ENCODE measurements at regions not wholly inside any gene's neighbourhood (a gene's known extent, or its start where the extent isn't known, plus 50 kb on each side); places are given as distances from the start of the nearest gene placed in this dataset.
A peak's percentile ranks its signal among the peaks of the same experiment; 100 is the strongest.

DNA sequence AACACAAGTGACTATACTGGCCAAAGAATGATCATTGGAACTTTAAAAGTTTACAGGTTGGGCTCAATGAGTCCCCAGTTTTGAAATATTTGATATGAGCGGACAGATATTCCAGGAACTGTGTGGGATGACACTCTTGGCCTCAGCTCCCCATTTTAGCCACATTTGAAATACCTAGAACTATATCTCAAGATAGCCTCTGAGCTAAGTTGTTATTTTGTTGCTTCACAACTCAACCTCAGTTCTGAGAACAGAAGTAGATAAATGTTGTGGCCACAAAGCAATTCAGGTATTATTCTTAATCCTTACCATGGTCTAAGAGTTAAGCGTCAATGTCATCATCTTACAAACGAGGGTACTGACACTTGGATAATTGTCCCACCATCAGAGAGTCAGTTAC, 172.2 kb upstream of the SETBP1 start:
- no peak for DNase-seq (ENCODE audit: low read depth, low spot score)
- in situ Hi-C loops (cut with HindIII; ENCODE audit: low pct_unique_long_range_greater_than_20kb, low sequenced_read_pairs), result no loop called here

GRCh38 chr18:44509048-44509447, 171.6 kb upstream of the SETBP1 start:
- in situ Hi-C loops (cut with HindIII; ENCODE audit: low pct_unique_long_range_greater_than_20kb, low sequenced_read_pairs), result no loop called here
- no peak for DNase-seq (ENCODE audit: low read depth, low spot score)

GRCh38 chr18:44510390-44510789, 170.3 kb upstream of the SETBP1 start:
- no peak for DNase-seq (ENCODE audit: low read depth, low spot score)
- in situ Hi-C loops (cut with HindIII; ENCODE audit: low pct_unique_long_range_greater_than_20kb, low sequenced_read_pairs), result no loop called here

DNA sequence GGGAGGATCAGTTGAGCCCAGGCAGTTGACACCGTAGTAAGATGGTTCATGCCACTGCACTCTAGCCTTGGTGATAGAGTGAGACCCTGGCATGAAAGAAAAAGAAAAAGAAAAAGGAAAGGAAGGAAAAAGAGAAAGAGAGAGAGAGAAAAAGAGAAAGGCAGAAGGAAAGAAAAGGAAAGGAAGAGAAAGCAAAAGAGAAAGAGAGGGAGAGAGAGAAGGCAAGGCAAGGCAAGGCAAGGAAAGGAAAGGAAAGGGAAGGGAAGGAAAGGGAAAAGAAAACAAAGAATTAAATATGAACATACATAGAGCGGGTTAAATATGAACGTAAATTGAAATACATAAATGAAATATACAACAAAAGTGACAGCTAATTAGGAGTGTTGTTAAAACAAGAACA, 167.5 kb upstream of the SETBP1 start:
- DNase-seq (ENCODE audit: low read depth, low spot score), result no peak
- in situ Hi-C loops (cut with HindIII; ENCODE audit: low pct_unique_long_range_greater_than_20kb, low sequenced_read_pairs), result no loop called here

DNA sequence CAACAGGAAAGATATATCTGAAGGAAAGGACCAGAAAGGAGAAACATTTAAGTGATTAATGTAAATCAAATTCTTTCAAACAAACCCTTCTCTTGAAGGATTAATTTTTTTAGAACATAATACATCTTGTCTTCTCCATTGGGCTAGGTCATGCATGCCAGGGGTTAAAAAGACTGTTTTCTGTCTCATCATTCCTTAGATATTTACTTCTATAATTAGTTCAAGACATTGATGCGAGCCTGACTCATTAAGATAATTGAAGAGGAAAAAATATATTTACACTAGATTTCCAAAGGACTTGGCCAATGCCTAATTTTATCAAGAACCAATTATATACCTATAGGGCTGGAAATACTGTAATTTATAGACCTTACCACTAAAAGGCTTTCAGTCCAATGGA, 166.6 kb upstream of the SETBP1 start:
- in situ Hi-C loops (cut with HindIII; ENCODE audit: low pct_unique_long_range_greater_than_20kb, low sequenced_read_pairs), result no loop called here
- DNase-seq (ENCODE audit: low read depth, low spot score), result no peak

DNA sequence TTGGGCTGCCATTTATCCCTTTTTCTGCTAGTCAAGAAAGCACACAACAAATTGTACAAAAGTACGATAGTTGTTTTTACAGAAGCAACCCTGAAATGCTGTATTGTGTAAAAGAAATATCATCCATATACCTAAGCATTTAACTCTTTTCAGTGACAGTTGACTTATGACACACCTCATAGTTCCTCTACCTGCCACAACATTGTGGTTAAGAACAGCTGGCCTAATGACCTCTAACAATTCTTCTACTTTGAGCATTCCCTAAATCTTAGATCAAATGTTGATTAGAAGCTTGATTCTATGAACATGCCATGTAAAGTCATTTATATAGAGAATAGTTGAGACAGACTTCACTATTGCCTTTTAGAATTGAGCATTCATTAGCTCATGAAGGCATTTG, 165.9 kb upstream of the SETBP1 start:
- DNase-seq (ENCODE audit: low read depth, low spot score), result no peak
- in situ Hi-C loops (cut with HindIII; ENCODE audit: low pct_unique_long_range_greater_than_20kb, low sequenced_read_pairs), result no loop called here

DNA sequence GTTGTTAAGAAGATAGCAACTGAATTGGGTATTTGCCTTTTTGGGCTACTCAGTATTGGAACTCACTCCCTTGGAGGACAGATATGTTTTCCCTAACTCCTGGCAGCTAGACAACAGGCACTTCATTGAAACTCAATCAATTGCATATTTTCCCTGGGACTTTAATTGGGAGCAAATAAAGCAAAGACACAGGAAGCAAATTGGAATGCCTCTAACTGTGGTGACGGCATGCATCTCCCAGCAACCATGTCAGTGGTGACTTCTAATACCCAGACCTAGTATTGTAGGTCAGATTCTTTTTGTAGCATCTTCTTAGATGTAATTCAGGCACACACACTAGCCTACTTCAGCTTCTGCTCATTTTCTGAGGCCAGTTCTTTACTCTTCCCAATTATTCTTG, 164.2 kb upstream of the SETBP1 start:
- in situ Hi-C loops (cut with HindIII; ENCODE audit: low pct_unique_long_range_greater_than_20kb, low sequenced_read_pairs), result no loop called here

DNA sequence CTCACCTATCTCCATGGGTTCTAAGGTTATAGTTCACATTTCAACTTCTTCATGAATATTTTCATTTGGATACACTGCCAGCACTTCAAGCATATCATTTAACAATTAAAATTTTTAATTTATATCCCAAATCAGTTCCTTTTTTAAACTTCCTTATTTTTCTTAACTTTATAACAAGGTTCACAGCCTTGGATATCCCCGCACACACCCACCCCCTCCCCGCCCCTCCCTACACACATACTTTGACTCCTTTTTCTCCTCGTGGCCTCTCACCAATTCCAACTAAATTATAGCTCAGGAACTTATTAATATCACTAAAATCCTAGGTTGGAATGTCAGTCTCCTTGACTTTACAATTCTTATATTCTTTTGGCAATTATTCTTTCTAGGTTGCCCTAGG, 163.6 kb upstream of the SETBP1 start:
- in situ Hi-C loops (cut with HindIII; ENCODE audit: low pct_unique_long_range_greater_than_20kb, low sequenced_read_pairs), result no loop called here

More for the DNA sequence above, 164.2 kb upstream of the SETBP1 start:
- DNase-seq (ENCODE audit: low read depth, low spot score), result no peak

DNA sequence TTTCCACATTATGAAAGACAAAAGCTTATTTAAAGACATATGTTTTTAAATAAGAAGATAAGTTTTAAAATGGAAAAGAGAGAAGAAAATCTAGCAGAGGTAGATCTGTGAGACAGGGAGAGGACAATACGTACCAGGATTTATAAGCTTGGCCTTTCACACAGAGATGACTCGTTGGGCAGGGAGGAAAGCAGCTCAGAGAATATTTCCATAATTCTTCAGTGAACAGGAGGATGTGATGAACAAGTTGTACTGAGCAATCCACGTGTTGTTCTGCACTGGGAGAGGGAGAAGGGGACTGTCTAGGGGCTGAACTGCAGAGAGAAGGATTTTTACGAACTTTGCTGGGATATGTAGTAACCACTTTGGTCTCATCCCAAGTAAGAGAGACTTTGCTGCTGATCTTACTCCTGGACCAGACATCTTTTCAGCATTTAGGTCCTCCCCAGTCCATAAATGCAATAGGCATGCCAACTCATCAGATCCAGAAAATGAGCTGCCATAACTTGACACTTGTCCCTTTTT, 162.5 kb upstream of the SETBP1 start:
- in situ Hi-C loops (cut with HindIII; ENCODE audit: low pct_unique_long_range_greater_than_20kb, low sequenced_read_pairs), result no loop called here
- no peak for DNase-seq (ENCODE audit: low read depth, low spot score)

More for the DNA sequence above, 163.6 kb upstream of the SETBP1 start:
- DNase-seq (ENCODE audit: low read depth, low spot score), result no peak

DNA sequence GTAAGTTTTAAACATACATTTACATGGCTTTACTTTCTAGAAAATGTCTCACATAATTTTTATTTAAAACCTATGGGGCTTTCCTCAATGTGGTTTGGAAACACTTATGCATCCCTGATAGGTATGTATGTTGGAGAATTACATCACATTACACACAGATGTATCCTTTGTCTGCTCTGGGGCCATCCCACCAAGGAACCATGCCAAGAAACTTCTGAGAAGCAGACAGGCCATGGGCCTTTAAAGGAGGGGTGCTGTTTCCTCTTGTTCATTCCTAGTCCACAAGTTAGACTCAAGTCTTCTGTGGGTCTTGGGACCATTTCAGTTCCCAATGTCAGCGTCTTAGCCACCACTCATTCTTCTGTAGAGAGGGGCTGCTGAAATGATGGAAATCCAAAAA, 162.0 kb upstream of the SETBP1 start:
- DNase-seq (ENCODE audit: low read depth, low spot score), result no peak
- in situ Hi-C loops (cut with HindIII; ENCODE audit: low pct_unique_long_range_greater_than_20kb, low sequenced_read_pairs), result no loop called here

DNA sequence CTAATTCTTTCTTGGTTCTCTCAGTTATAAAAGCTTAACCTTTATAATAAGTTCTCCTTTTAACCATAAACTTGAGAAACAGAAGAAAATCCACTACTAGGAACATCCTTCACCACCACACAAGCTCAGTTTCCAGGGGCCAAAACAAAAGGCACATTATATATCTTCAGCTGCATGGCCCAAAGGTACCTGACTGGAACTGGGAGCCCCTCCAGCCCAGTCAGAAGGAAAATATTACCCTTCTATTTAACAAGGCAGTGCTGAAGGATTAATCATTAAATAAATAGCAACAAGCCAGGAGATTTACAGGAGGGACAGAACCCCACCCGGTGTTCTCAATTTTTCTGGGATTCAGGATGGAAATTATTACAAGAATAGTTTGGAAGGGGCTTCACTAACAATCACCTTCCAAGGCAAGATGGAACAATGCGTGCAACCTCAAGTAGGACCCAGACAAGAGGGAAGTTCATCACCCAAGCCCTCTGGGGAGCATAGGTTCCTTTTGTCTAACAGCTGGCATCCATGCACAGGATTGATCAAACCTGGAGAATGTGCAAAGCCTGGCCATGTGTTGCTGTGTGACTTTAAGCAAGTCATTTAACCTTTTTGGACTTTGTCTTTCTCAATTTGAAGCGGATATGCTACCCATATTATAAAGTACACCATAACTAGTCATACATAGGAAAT, 159.6 kb upstream of the SETBP1 start:
- in situ Hi-C loops (cut with HindIII; ENCODE audit: low pct_unique_long_range_greater_than_20kb, low sequenced_read_pairs), result no loop called here
- no peak for DNase-seq (ENCODE audit: low read depth, low spot score)

- DNase-seq (ENCODE audit: low read depth, low spot score), result no peak
- in situ Hi-C loops (cut with HindIII; ENCODE audit: low pct_unique_long_range_greater_than_20kb, low sequenced_read_pairs), result no loop called here
Observed at GRCh38 chr18:44521668-44522022, 159.0 kb upstream of the SETBP1 start.

- in situ Hi-C loops (cut with HindIII; ENCODE audit: low pct_unique_long_range_greater_than_20kb, low sequenced_read_pairs), result no loop called here
- no peak for DNase-seq (ENCODE audit: low read depth, low spot score)
Observed at GRCh38 chr18:44526705-44527415, 153.8 kb upstream of the SETBP1 start.

GRCh38 chr18:44533071-44533470, 147.6 kb upstream of the SETBP1 start:
- in situ Hi-C loops (cut with HindIII; ENCODE audit: low pct_unique_long_range_greater_than_20kb, low sequenced_read_pairs), result no loop called here
- DNase-seq (ENCODE audit: low read depth, low spot score), result no peak

DNA sequence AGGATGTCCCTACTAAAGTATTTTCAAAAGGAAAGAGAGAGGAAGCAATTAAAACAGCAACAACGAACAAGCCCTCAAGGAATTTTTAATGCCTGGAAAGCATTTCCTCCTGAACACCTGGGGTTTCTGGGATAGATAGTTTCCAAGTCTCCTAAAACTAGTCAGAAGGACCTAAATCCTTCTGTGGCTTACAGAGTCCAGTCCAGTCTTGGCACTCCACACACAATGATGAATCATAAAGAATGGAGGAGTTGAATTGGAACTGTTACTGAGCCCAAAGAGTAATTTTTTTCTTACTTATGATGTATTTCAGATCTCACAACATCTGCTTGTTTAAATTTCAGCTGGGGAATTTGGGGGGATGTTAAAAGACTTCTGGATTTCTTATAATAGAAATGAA, 144.6 kb upstream of the SETBP1 start:
- no peak for DNase-seq (ENCODE audit: low read depth, low spot score)
- in situ Hi-C loops (cut with HindIII; ENCODE audit: low pct_unique_long_range_greater_than_20kb, low sequenced_read_pairs), result no loop called here

DNA sequence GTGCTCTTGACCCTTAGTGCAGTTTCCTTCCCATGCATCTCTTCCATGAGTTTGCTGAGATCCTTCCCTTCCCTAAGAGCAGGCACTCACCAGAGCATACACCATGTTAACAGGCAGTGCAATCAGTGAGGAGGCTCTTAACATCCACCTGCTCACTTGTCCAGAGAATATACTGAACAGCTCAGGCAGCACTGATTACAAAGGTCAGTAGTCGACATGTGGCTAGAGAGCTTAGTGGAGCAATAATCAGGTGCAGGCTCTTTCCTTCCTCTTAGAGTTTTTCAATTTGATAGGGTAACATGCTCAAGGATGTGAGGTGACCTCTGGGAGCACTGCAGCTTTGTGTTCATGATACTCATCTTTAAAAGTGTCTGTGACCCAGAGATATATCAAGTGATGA, 144.1 kb upstream of the SETBP1 start:
- in situ Hi-C loops (cut with HindIII; ENCODE audit: low pct_unique_long_range_greater_than_20kb, low sequenced_read_pairs), result no loop called here
- no peak for DNase-seq (ENCODE audit: low read depth, low spot score)

- in situ Hi-C loops (cut with HindIII; ENCODE audit: low pct_unique_long_range_greater_than_20kb, low sequenced_read_pairs), result no loop called here
- peak; percentile 8 for DNase-seq (ENCODE audit: low read depth, low spot score)
Observed at GRCh38 chr18:44537526-44537925, 143.2 kb upstream of the SETBP1 start.

GRCh38 chr18:44539926-44540325, 140.8 kb upstream of the SETBP1 start:
- no peak for DNase-seq (ENCODE audit: low read depth, low spot score)
- in situ Hi-C loops (cut with HindIII; ENCODE audit: low pct_unique_long_range_greater_than_20kb, low sequenced_read_pairs), result no loop called here

DNA sequence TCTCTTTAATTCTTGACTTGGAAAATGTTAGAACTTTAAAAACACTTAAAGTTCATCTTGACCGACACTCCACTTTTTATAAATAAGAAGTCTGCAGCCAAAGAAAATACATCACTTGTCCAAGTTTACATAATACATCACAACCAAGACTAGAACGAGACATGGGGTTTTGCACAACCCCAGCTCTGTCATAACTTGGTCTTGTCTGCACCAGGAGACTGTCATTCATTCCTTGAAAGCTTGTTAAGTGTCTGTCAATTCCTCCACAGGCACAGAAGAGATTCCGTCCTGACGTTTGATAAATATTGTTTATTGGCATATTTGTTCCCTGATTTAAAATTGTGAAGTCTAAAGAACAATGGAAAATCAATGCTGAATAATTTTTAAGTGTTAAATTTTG, 139.5 kb upstream of the SETBP1 start:
- no peak for DNase-seq (ENCODE audit: low read depth, low spot score)
- in situ Hi-C loops (cut with HindIII; ENCODE audit: low pct_unique_long_range_greater_than_20kb, low sequenced_read_pairs), result no loop called here
